Activated CD8-positive, alpha-beta T cell treated with anti-CD3 and anti-CD28 coated beads, Interleukin-2, amount 10 ng/mL, durations not matched to agents 7 days and 5 days (primary cell): ENCODE measurements at regions not wholly inside any gene's neighbourhood (a gene's known extent, or its start where the extent isn't known, plus 50 kb on each side); places are given as distances from the start of the nearest gene placed in this dataset.
"Not testable (repeated sequence)": the region's sequence is repeated elsewhere in the genome, so short reads cannot be mapped to it uniquely, and the experiment has no call there.

Experiments used
- ATAC-seq: fragments of 150-1000 bp; cut with Tn5 transposase; one replicate; pipeline ENCODE4 v1.10.0; 2021; ENCODE audit warnings: moderate library complexity
- CTCF ChIA-PET: fragments of 350-600 bp; sonication (Branson Sonifier 250); formaldehyde crosslinking; loops from one replicate; lab custom pipeline; 2021; ENCODE audit warnings: antibody characterized with exemption; lab: Charles Lee
- POLR2A ChIA-PET: fragments of 350-600 bp; sonication (Branson Sonifier 250); formaldehyde crosslinking; loops from one replicate; lab custom pipeline; 2021; ENCODE audit warnings: antibody characterized with exemption; lab: Charles Lee
- DNase-seq: peaks from one replicate; pipeline ENCODE4 v3.0.0-alpha.2; 2020
- H3K27ac Mint-ChIP-seq: one replicate; pipeline ENCODE4 v1.8.0; 2021; ENCODE audit warnings: mild to moderate bottlenecking, mixed read lengths
- H3K27me3 Mint-ChIP-seq: one replicate; pipeline ENCODE4 v1.8.0; 2021; ENCODE audit warnings: low read depth, mixed read lengths
- H3K36me3 Mint-ChIP-seq: one replicate; pipeline ENCODE4 v1.8.0; 2021; ENCODE audit warnings: low read depth, mixed read lengths
- H3K4me1 Mint-ChIP-seq: one replicate; pipeline ENCODE4 v1.8.0; 2021; ENCODE audit warnings: low read depth, mixed read lengths
- H3K4me3 Mint-ChIP-seq: one replicate; pipeline ENCODE4 v1.8.0; 2021; ENCODE audit warnings: mild to moderate bottlenecking, mixed read lengths
- H3K9me3 Mint-ChIP-seq: one replicate; pipeline ENCODE4 v1.8.0; 2022; ENCODE audit warnings: mixed read lengths; ENCODE audit not compliant: insufficient read depth

GRCh38 chr3:16064642-16065414 lies 109.7 kb upstream of the GALNT15 start:
- no peaks in the 10 kb centered on the region for H3K36me3 Mint-ChIP-seq
- no peaks in the 10 kb centered on the region for H3K9me3 Mint-ChIP-seq
- ATAC-seq (no peak), DNase-seq (no peak)
- ChIA-PET CTCF (no interaction called here), POLR2A (no interaction called here)
- no peak overlapping the region for H3K27ac Mint-ChIP-seq
- peaks cover 9% of the 10 kb centered on the region for H3K27me3 Mint-ChIP-seq
- H3K4me3 Mint-ChIP-seq, result no peak overlapping the region
- no peaks in the 10 kb centered on the region for H3K4me1 Mint-ChIP-seq

- ChIA-PET CTCF (no interaction called here), POLR2A (no interaction called here)
- H3K4me3 Mint-ChIP-seq, result no peak overlapping the region
- no peak overlapping the region for H3K27ac Mint-ChIP-seq
- no peaks in the 10 kb centered on the region for H3K4me1 Mint-ChIP-seq
- H3K9me3 Mint-ChIP-seq, result no peaks in the 10 kb centered on the region
- H3K36me3 Mint-ChIP-seq, result no peaks in the 10 kb centered on the region
- ATAC-seq (no peak), DNase-seq (no peak)
- H3K27me3 Mint-ChIP-seq, result peaks cover 5% of the 10 kb centered on the region
Observed at GRCh38 chr3:16066545-16066944, 107.9 kb upstream of the GALNT15 start.

GRCh38 chr3:16066975-16067374 lies 107.5 kb upstream of the GALNT15 start:
- Mint-ChIP-seq H3K27me3 (peaks cover 3% of the 10 kb centered on the region), H3K4me3 (no peak overlapping the region), H3K27ac (no peak overlapping the region), H3K9me3 (no peaks in the 10 kb centered on the region), H3K4me1 (no peaks in the 10 kb centered on the region), H3K36me3 (no peaks in the 10 kb centered on the region)
- ChIA-PET POLR2A (no interaction called here), CTCF (no interaction called here)
- no peak for DNase-seq
- ATAC-seq, result no peak

- ATAC-seq (no peak), DNase-seq (no peak)
- Mint-ChIP-seq H3K4me3 (no peak overlapping the region), H3K27ac (no peak overlapping the region), H3K27me3 (peaks cover 1% of the 10 kb centered on the region), H3K9me3 (no peaks in the 10 kb centered on the region), H3K4me1 (no peaks in the 10 kb centered on the region), H3K36me3 (no peaks in the 10 kb centered on the region)
- ChIA-PET CTCF (no interaction called here), POLR2A (no interaction called here)
Observed at GRCh38 chr3:16067837-16068471, 106.5 kb upstream of the GALNT15 start.

GRCh38 chr3:16069149-16069922 lies 105.1 kb upstream of the GALNT15 start:
- ATAC-seq (no peak), DNase-seq (no peak)
- Mint-ChIP-seq H3K4me3 (no peak overlapping the region), H3K27ac (no peak overlapping the region), H3K4me1 (no peaks in the 10 kb centered on the region), H3K36me3 (no peaks in the 10 kb centered on the region), H3K9me3 (no peaks in the 10 kb centered on the region), H3K27me3 (no peaks in the 10 kb centered on the region)
- POLR2A ChIA-PET, result no interaction called here
- CTCF ChIA-PET, result no interaction called here

GRCh38 chr3:16070707-16071106 lies 103.8 kb upstream of the GALNT15 start:
- no peak for ATAC-seq
- H3K27me3 Mint-ChIP-seq, result no peaks in the 10 kb centered on the region
- no peak overlapping the region for H3K4me3 Mint-ChIP-seq
- DNase-seq, result no peak
- POLR2A ChIA-PET, result no interaction called here
- no peak overlapping the region for H3K27ac Mint-ChIP-seq
- H3K36me3 Mint-ChIP-seq, result no peaks in the 10 kb centered on the region
- CTCF ChIA-PET, result no interaction called here
- no peaks in the 10 kb centered on the region for H3K9me3 Mint-ChIP-seq
- no peaks in the 10 kb centered on the region for H3K4me1 Mint-ChIP-seq

GRCh38 chr3:16071206-16071605 lies 103.3 kb upstream of the GALNT15 start:
- no peaks in the 10 kb centered on the region for H3K4me1 Mint-ChIP-seq
- DNase-seq, result no peak
- no peak overlapping the region for H3K4me3 Mint-ChIP-seq
- CTCF ChIA-PET, result no interaction called here
- no peaks in the 10 kb centered on the region for H3K27me3 Mint-ChIP-seq
- no peaks in the 10 kb centered on the region for H3K36me3 Mint-ChIP-seq
- no peak for ATAC-seq
- no peak overlapping the region for H3K27ac Mint-ChIP-seq
- POLR2A ChIA-PET, result no interaction called here
- H3K9me3 Mint-ChIP-seq, result no peaks in the 10 kb centered on the region

GRCh38 chr3:16072420-16073110 lies 101.9 kb upstream of the GALNT15 start:
- DNase-seq, result no peak
- Mint-ChIP-seq H3K36me3 (no peaks in the 10 kb centered on the region), H3K27me3 (no peaks in the 10 kb centered on the region), H3K27ac (no peak overlapping the region), H3K4me3 (no peak overlapping the region), H3K4me1 (no peaks in the 10 kb centered on the region), H3K9me3 (no peaks in the 10 kb centered on the region)
- CTCF ChIA-PET, result no interaction called here
- ATAC-seq, result no peak
- POLR2A ChIA-PET, result no interaction called here

GRCh38 chr3:16073203-16073602 lies 101.3 kb upstream of the GALNT15 start:
- Mint-ChIP-seq H3K36me3 (no peaks in the 10 kb centered on the region), H3K27me3 (peaks cover 2% of the 10 kb centered on the region), H3K4me3 (no peak overlapping the region), H3K9me3 (no peaks in the 10 kb centered on the region), H3K27ac (no peak overlapping the region), H3K4me1 (no peaks in the 10 kb centered on the region)
- DNase-seq (no peak), ATAC-seq (no peak)
- ChIA-PET POLR2A (no interaction called here), CTCF (no interaction called here)

- DNase-seq, H3K36me3 Mint-ChIP-seq, H3K27me3 Mint-ChIP-seq, H3K9me3 Mint-ChIP-seq, POLR2A ChIA-PET, ATAC-seq, H3K4me1 Mint-ChIP-seq, H3K27ac Mint-ChIP-seq, H3K4me3 Mint-ChIP-seq: not testable (repeated sequence)
- CTCF ChIA-PET, result interaction anchor here (1.2 kb wide), 1 partner anchor 25 kb away, joined by 3 read pairs; no protein-coding TSS in a partner anchor
Observed at GRCh38 chr3:16073990-16074671, 100.3 kb upstream of the GALNT15 start.

- ATAC-seq (no peak), DNase-seq (no peak)
- ChIA-PET POLR2A (no interaction called here), CTCF (no interaction called here)
- Mint-ChIP-seq H3K4me3 (no peak overlapping the region), H3K36me3 (no peaks in the 10 kb centered on the region), H3K9me3 (peaks cover 3% of the 10 kb centered on the region), H3K27ac (no peak overlapping the region), H3K4me1 (no peaks in the 10 kb centered on the region), H3K27me3 (peaks cover 2% of the 10 kb centered on the region)
Observed at GRCh38 chr3:16075647-16076046, 98.8 kb upstream of the GALNT15 start.
